C4-2B (cell line): ENCODE measurements at regions not wholly inside any gene's neighbourhood (a gene's known extent, or its start where the extent isn't known, plus 50 kb on each side); places are given as distances from the start of the nearest gene placed in this dataset.

Source experiments
- ZFX ChIP-seq: fragments of 450-650 bp; IDR thresholded peaks from 2 replicates; pipeline ENCODE4 v1.6.1; 2017
- TF ChIP-seq, protein P1 (sequence below): fragments of 450-650 bp; conservative IDR thresholded peaks from 2 replicates; pipeline ENCODE4 v1.5.1; 2017; ENCODE audit warnings: mild to moderate bottlenecking

DNA sequence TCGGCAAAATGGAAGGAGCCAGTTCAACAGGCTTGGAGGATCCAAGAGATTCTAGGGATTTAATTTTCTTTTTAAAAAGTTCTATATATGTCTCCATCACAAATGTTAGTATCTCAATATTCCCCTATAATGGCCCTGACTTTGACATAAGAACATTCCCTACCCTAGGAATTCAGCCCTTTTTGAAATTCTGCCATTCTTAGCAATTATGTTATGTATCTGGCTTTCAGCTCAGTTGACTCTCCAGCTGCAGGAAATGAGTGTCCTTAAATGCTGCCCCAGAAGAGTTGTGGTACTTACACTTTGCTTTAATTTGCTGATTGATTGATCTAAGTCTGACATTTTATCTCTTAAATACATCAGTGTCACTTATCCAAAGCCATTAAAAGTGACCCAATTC is 1454.3 kb downstream of the FSTL5 start:
- TF ChIP-seq, protein P1, sequence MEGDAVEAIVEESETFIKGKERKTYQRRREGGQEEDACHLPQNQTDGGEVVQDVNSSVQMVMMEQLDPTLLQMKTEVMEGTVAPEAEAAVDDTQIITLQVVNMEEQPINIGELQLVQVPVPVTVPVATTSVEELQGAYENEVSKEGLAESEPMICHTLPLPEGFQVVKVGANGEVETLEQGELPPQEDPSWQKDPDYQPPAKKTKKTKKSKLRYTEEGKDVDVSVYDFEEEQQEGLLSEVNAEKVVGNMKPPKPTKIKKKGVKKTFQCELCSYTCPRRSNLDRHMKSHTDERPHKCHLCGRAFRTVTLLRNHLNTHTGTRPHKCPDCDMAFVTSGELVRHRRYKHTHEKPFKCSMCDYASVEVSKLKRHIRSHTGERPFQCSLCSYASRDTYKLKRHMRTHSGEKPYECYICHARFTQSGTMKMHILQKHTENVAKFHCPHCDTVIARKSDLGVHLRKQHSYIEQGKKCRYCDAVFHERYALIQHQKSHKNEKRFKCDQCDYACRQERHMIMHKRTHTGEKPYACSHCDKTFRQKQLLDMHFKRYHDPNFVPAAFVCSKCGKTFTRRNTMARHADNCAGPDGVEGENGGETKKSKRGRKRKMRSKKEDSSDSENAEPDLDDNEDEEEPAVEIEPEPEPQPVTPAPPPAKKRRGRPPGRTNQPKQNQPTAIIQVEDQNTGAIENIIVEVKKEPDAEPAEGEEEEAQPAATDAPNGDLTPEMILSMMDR: no peak
- no peak for TF ChIP-seq ZFX
